ENCODE measurements at regions not wholly inside any gene's neighbourhood (a gene's known extent, or its start where the extent isn't known, plus 50 kb on each side); places are given as distances from the start of the nearest gene placed in this dataset.

GRCh38 chr12:25376985-25377384, 126.3 kb upstream of the KRAS start:
- TF ChIP-seq CTCF (conservative IDR thresholded peaks at IDR 0.05; ENCODE audit: low read length) (no peak), EZH2phosphoT487 (IDR thresholded peaks at IDR 0.05; ENCODE audit: borderline replicate concordance) (no peak)
